DMS53 (cell line): ENCODE measurements at regions not wholly inside any gene's neighbourhood (a gene's known extent, or its start where the extent isn't known, plus 50 kb on each side); places are given as distances from the start of the nearest gene placed in this dataset.

ENCODE experiments used
- DNase-seq: peaks from one replicate; lab custom pipeline; 2025; lab: John Stamatoyannopoulos, UW

- DNase-seq, result no peak
Measured at GRCh38 chr22:27571463-27572277, 229.9 kb downstream of the MN1 start.

GRCh38 chr22:27572278-27572666 lies 229.3 kb downstream of the MN1 start:
- no peak for DNase-seq

- no peak for DNase-seq
Measured at GRCh38 chr22:27573280-27574001, 228.1 kb downstream of the MN1 start.

GRCh38 chr22:27574002-27574366 lies 227.6 kb downstream of the MN1 start:
- no peak for DNase-seq

- DNase-seq, result no peak
Measured at GRCh38 chr22:27574651-27575050, 226.9 kb downstream of the MN1 start.

GRCh38 chr22:27575348-27575747 lies 226.2 kb downstream of the MN1 start:
- no peak for DNase-seq

GRCh38 chr22:27576413-27576812 lies 225.1 kb downstream of the MN1 start:
- no peak for DNase-seq

- DNase-seq, result no peak
Measured at GRCh38 chr22:27576815-27577573, 224.6 kb downstream of the MN1 start.

- no peak for DNase-seq
Measured at GRCh38 chr22:27577574-27577969, 224.0 kb downstream of the MN1 start.

GRCh38 chr22:27578937-27579617 lies 222.5 kb downstream of the MN1 start:
- no peak for DNase-seq

GRCh38 chr22:27580311-27580897 lies 221.2 kb downstream of the MN1 start:
- no peak for DNase-seq

- DNase-seq, result no peak
Measured at GRCh38 chr22:27581236-27581635, 220.3 kb downstream of the MN1 start.

GRCh38 chr22:27581688-27582087 lies 219.9 kb downstream of the MN1 start:
- no peak for DNase-seq

- no peak for DNase-seq
Measured at GRCh38 chr22:27583856-27584255, 217.7 kb downstream of the MN1 start.

GRCh38 chr22:27585141-27585540 lies 216.4 kb downstream of the MN1 start:
- no peak for DNase-seq

- peak; percentile 1 for DNase-seq
Measured at GRCh38 chr22:27588268-27588667, 213.3 kb downstream of the MN1 start.

GRCh38 chr22:27588915-27589314 lies 212.6 kb downstream of the MN1 start:
- DNase-seq, result no peak

GRCh38 chr22:27591060-27591459 lies 210.5 kb downstream of the MN1 start:
- DNase-seq, result no peak

- no peak for DNase-seq
Measured at GRCh38 chr22:27593378-27593777, 208.2 kb downstream of the MN1 start.

- DNase-seq, result no peak
Measured at GRCh38 chr22:27594020-27594419, 207.5 kb downstream of the MN1 start.

GRCh38 chr22:27594474-27595134 lies 207.0 kb downstream of the MN1 start:
- DNase-seq, result no peak
